Osteocyte (in vitro differentiated cells): ENCODE measurements at regions not wholly inside any gene's neighbourhood (a gene's known extent, or its start where the extent isn't known, plus 50 kb on each side); places are given as distances from the start of the nearest gene placed in this dataset.
"Not testable (repeated sequence)": the region's sequence is repeated elsewhere in the genome, so short reads cannot be mapped to it uniquely, and the experiment has no call there.

Experiments used
- DNase-seq: peaks from one replicate; pipeline ENCODE4 v3.0.0; 2021; ENCODE audit warnings: mixed read lengths; ENCODE audit not compliant: unreplicated experiment; ENCODE audit errors: extremely low spot score
- H3K27ac Mint-ChIP-seq: one replicate; pipeline ENCODE4 v1.8.0; 2021; ENCODE audit warnings: mild to moderate bottlenecking, mixed read lengths; ENCODE audit not compliant: unreplicated experiment
- H3K27me3 Mint-ChIP-seq: one replicate; pipeline ENCODE4 v1.8.0; 2021; ENCODE audit warnings: mixed read lengths; ENCODE audit not compliant: unreplicated experiment
- H3K36me3 Mint-ChIP-seq: one replicate; pipeline ENCODE4 v1.8.0; 2021; ENCODE audit warnings: mixed read lengths; ENCODE audit not compliant: unreplicated experiment
- H3K4me1 Mint-ChIP-seq: one replicate; pipeline ENCODE4 v1.8.0; 2021; ENCODE audit warnings: mixed read lengths; ENCODE audit not compliant: unreplicated experiment
- H3K4me3 Mint-ChIP-seq: one replicate; pipeline ENCODE4 v1.8.0; 2021; ENCODE audit warnings: mild to moderate bottlenecking, moderate library complexity, mixed read lengths; ENCODE audit not compliant: unreplicated experiment
- H3K9me3 Mint-ChIP-seq: one replicate; pipeline ENCODE4 v1.8.0; 2021; ENCODE audit warnings: mixed read lengths; ENCODE audit not compliant: unreplicated experiment
- CTCF ChIP-seq: fragments of 200-600 bp; sonication (generic); IDR thresholded peaks from 2 replicates; pipeline ENCODE4 v1.5.0; 2021; ENCODE audit warnings: antibody characterized with exemption, mild to moderate bottlenecking, moderate library complexity

GRCh38 chrX:47743504-47743903 is 84.5 kb upstream of the UXT start:
- Mint-ChIP-seq H3K27me3 (no peaks in the 10 kb centered on the region), H3K36me3 (no peaks in the 10 kb centered on the region), H3K4me3 (no peak overlapping the region), H3K27ac (no peak overlapping the region), H3K4me1 (no peaks in the 10 kb centered on the region), H3K9me3 (no peaks in the 10 kb centered on the region)
- TF ChIP-seq CTCF, result no peak
- no peak for DNase-seq

- H3K27ac Mint-ChIP-seq, H3K4me1 Mint-ChIP-seq, H3K27me3 Mint-ChIP-seq, H3K4me3 Mint-ChIP-seq, H3K9me3 Mint-ChIP-seq, H3K36me3 Mint-ChIP-seq, DNase-seq: not testable (repeated sequence)
These were observed 79.9 kb upstream of the UXT start for GRCh38 chrX:47738870-47739269.

GRCh38 chrX:47723689-47724088 is 64.7 kb upstream of the UXT start:
- no peak for TF ChIP-seq CTCF
- no peaks in the 10 kb centered on the region for H3K36me3 Mint-ChIP-seq
- no peaks in the 10 kb centered on the region for H3K4me1 Mint-ChIP-seq
- DNase-seq, result no peak
- no peak overlapping the region for H3K4me3 Mint-ChIP-seq
- H3K27me3 Mint-ChIP-seq, result peaks cover 2% of the 10 kb centered on the region
- peaks cover 18% of the 10 kb centered on the region for H3K9me3 Mint-ChIP-seq
- no peak overlapping the region for H3K27ac Mint-ChIP-seq

GRCh38 chrX:47723083-47723482 is 64.1 kb upstream of the UXT start:
- TF ChIP-seq CTCF, result no peak
- H3K9me3 Mint-ChIP-seq, result peaks cover 18% of the 10 kb centered on the region
- H3K36me3 Mint-ChIP-seq, result no peaks in the 10 kb centered on the region
- H3K4me3 Mint-ChIP-seq, result no peak overlapping the region
- H3K4me1 Mint-ChIP-seq, result no peaks in the 10 kb centered on the region
- H3K27me3 Mint-ChIP-seq, result peaks cover 2% of the 10 kb centered on the region
- no peak for DNase-seq
- no peak overlapping the region for H3K27ac Mint-ChIP-seq

GRCh38 chrX:47722260-47722659 is 63.3 kb upstream of the UXT start:
- Mint-ChIP-seq H3K4me1 (no peaks in the 10 kb centered on the region), H3K27me3 (peaks cover 2% of the 10 kb centered on the region), H3K27ac (no peak overlapping the region), H3K4me3 (no peak overlapping the region), H3K36me3 (no peaks in the 10 kb centered on the region), H3K9me3 (peaks cover 10% of the 10 kb centered on the region)
- peak; percentile 77 for DNase-seq
- no peak for TF ChIP-seq CTCF

GRCh38 chrX:47715078-47715477 is 56.1 kb upstream of the UXT start:
- H3K4me3 Mint-ChIP-seq, DNase-seq, H3K27me3 Mint-ChIP-seq, H3K36me3 Mint-ChIP-seq, H3K4me1 Mint-ChIP-seq, H3K9me3 Mint-ChIP-seq, H3K27ac Mint-ChIP-seq: not testable (repeated sequence)

GRCh38 chrX:47712675-47713074 is 53.7 kb upstream of the UXT start:
- H3K27ac Mint-ChIP-seq, H3K27me3 Mint-ChIP-seq, H3K4me1 Mint-ChIP-seq, DNase-seq, H3K36me3 Mint-ChIP-seq, H3K9me3 Mint-ChIP-seq, H3K4me3 Mint-ChIP-seq: not testable (repeated sequence)
